ENCODE measurements at regions not wholly inside any gene's neighbourhood (a gene's known extent, or its start where the extent isn't known, plus 50 kb on each side); places are given as distances from the start of the nearest gene placed in this dataset.

DNA sequence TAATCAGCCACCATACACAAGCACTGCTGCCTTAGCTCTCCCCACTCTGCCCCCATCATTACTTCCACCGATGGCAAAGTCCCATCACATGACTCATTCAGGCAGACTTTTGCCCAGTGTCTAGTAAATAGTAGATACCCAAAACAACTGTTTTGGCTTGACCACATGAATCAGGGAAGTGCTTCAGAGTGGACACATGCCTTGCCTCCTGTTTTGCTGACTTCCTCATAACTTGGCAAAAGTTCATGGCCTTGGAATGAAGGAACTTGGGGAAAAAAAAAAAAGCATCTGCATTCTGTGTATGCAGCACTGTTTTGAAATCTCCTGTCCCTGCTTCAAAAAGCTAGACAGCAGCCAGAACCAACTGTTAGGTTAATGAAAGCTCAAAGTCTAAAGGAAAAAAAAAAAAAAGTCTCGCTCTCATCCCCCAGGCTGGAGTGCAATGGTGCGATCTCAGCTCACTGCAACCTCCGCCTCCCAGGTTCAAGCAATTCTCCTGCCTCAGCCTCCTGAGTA is 335.3 kb downstream of the FAM181B start:
- TF ChIP-seq POLR2A (IDR thresholded peaks at IDR 0.05; ENCODE audit: low read depth, low read length) = no peak
- TF ChIP-seq, protein P1, sequence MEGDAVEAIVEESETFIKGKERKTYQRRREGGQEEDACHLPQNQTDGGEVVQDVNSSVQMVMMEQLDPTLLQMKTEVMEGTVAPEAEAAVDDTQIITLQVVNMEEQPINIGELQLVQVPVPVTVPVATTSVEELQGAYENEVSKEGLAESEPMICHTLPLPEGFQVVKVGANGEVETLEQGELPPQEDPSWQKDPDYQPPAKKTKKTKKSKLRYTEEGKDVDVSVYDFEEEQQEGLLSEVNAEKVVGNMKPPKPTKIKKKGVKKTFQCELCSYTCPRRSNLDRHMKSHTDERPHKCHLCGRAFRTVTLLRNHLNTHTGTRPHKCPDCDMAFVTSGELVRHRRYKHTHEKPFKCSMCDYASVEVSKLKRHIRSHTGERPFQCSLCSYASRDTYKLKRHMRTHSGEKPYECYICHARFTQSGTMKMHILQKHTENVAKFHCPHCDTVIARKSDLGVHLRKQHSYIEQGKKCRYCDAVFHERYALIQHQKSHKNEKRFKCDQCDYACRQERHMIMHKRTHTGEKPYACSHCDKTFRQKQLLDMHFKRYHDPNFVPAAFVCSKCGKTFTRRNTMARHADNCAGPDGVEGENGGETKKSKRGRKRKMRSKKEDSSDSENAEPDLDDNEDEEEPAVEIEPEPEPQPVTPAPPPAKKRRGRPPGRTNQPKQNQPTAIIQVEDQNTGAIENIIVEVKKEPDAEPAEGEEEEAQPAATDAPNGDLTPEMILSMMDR (conservative IDR thresholded peaks at IDR 0.05; ENCODE audit: low read depth, low read length) = no peak
- TF ChIP-seq RAD21 (IDR thresholded peaks at IDR 0.05; ENCODE audit: low read length) = no peak
- TF ChIP-seq MXI1 (IDR thresholded peaks at IDR 0.05; ENCODE audit: borderline replicate concordance, low read depth, low read length) = no peak
- TF ChIP-seq RFX5 (IDR thresholded peaks at IDR 0.05; ENCODE audit: low read depth, low read length) = no peak
- TF ChIP-seq MAFK (IDR thresholded peaks at IDR 0.05; ENCODE audit: low read depth, low read length) = no peak
- TF ChIP-seq CEBPB (IDR thresholded peaks at IDR 0.05; ENCODE audit: low read depth, low read length) = no peak
